Thyroid gland (tissue), 4 donors: ENCODE measurements at regions not wholly inside any gene's neighbourhood (a gene's known extent, or its start where the extent isn't known, plus 50 kb on each side); places are given as distances from the start of the nearest gene placed in this dataset.

Experiments used
- CTCF ChIP-seq, 6 experiments: fragments of 200-600 bp in 3 of 6; fragments of 450-650 bp in 3 of 6; sonication (generic) in 3 of 6; IDR thresholded peaks; one replicate each; pipeline ENCODE4 v1.5.1; 2016 to 2019; ENCODE audit warnings: antibody characterized with exemption in 6 of 6, mild to moderate bottlenecking in 2 of 6, inconsistent platforms in 1 of 6, moderate library complexity in 1 of 6
- POLR2A ChIP-seq, 2 donors: fragments of 450-650 bp; IDR thresholded peaks; one replicate each; pipeline ENCODE4 v1.6.1; 2017; ENCODE audit warnings: antibody characterized with exemption in 2 of 2, mild to moderate bottlenecking in 2 of 2, moderate library complexity in 1 of 2

GRCh38 chr13:72523593-72523992 is 203.8 kb downstream of the MZT1 start:
- TF ChIP-seq POLR2A (IDR thresholded peaks at IDR 0.05) (no peak), CTCF (IDR thresholded peaks at IDR 0.05) (no peak)
